ENCODE measurements at regions not wholly inside any gene's neighbourhood (a gene's known extent, or its start where the extent isn't known, plus 50 kb on each side); places are given as distances from the start of the nearest gene placed in this dataset.

DNA sequence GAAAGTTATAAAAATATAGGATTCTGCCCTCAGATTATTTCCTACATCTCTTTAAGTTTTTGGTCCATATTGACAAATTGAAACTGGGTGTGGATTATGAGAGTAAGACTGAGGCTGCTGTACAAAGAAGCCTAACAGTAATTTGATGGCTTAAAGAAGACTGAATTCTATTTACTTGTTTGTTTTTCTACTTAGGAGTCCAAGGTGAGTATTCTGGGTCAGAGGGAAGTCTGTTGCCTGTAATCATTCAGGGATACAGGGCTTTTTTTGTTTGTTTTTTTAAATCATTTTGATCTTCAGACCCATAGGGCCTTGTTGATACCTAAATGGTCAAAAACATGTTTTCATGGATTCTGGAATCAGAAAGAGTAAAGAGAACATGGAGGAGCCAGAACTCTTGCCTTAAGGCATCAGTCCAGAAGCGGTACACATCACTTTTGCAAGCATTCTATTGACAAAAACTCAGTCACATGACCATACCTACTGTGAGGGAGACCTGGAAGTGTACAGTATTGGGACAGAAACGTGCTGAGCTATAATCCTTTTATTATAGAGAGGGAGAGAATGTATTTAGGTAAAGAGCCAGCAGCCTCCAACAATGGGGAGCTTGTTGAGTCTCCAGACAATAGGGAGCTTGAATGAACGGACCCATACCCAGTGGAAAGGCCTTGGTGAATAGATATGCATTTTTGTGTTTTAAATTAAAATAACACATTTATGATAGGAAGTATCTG is 102.7 kb downstream of the LRRC70 start:
- Mint-ChIP-seq H3K36me3 (peaks cover 4 to 6% of the 10 kb centered on the region in 2 donors), H3K4me1 (no peaks in the 10 kb centered on the region), H3K9me3 (peaks cover 10 to 12% of the 10 kb centered on the region in 2 donors), H3K27me3 (no peaks in the 10 kb centered on the region), H3K4me3 (no peak overlapping the region), H3K27ac (no peak overlapping the region)
- ATAC-seq (replicated peaks) (no peak), DNase-seq (no peak)

DNA sequence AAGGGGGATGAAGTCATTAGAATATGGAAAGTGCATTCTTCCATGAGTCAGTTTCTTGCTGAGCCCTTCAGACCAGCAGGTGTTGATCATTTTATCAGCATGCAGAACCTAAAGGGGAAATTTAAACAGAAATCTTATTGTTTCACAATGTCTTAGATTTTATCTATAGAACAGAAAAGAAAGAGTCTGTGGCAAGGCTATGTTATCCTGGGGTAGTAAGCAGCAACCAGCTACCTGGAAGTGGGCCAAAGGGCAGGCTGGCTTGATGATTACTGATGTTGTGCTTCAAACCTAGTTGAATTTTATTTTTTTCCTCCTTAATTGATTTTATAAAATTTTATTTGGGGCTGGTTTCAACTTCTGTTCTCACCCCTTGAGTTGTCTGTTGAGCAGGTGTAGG is 101.5 kb downstream of the LRRC70 start:
- H3K36me3 Mint-ChIP-seq: peaks cover 4 to 6% of the 10 kb centered on the region in 2 donors
- no peaks in the 10 kb centered on the region for H3K4me1 Mint-ChIP-seq
- DNase-seq: no peak
- ATAC-seq (replicated peaks): no peak
- no peak overlapping the region for H3K4me3 Mint-ChIP-seq
- no peaks in the 10 kb centered on the region for H3K27me3 Mint-ChIP-seq
- H3K9me3 Mint-ChIP-seq: peaks cover 14 to 15% of the 10 kb centered on the region in 2 donors
- no peak overlapping the region for H3K27ac Mint-ChIP-seq

Data from stimulated activated naive B cell treated with anti-CD40 and anti-IgM and Interleukin-4, amounts not matched to agents 10 μg/mL and 1 μg/mL and 100 μg/mL, for 72 hours (primary cell).